ENCODE measurements at regions not wholly inside any gene's neighbourhood (a gene's known extent, or its start where the extent isn't known, plus 50 kb on each side); places are given as distances from the start of the nearest gene placed in this dataset.

GRCh38 chr9:99437145-99437544 lies 215.1 kb downstream of the SEC61B start:
- no peak for TF ChIP-seq POLR2AphosphoS5 (IDR thresholded peaks at IDR 0.05)
- no peak for DNase-seq
- intact Hi-C loops (cut with DNase I): no loop called here
- WGBS, 2 donors: 78 to 89% methylated on average over 3 of the region's 3 CpGs
- no peaks in the 10 kb centered on the region for H3K4me1 ChIP-seq
- no peak overlapping the region for H3K27ac ChIP-seq
- H3K36me3 ChIP-seq: no peaks in the 10 kb centered on the region
- H3K9me3 ChIP-seq: no peaks in the 10 kb centered on the region
- no peaks in the 10 kb centered on the region for H3K27me3 ChIP-seq
- no peak overlapping the region for H3K4me3 ChIP-seq

GRCh38 chr9:99438596-99438995 lies 216.5 kb downstream of the SEC61B start:
- 97 to 98% methylated on average over 2 of the region's 2 CpGs for WGBS, 2 donors
- no peaks in the 10 kb centered on the region for H3K27me3 ChIP-seq
- H3K9me3 ChIP-seq: no peaks in the 10 kb centered on the region
- H3K4me1 ChIP-seq: no peaks in the 10 kb centered on the region
- no peak overlapping the region for H3K27ac ChIP-seq
- intact Hi-C loops (cut with DNase I): no loop called here
- no peak overlapping the region for H3K4me3 ChIP-seq
- no peak for DNase-seq
- H3K36me3 ChIP-seq: no peaks in the 10 kb centered on the region
- TF ChIP-seq POLR2A (IDR thresholded peaks at IDR 0.05) (no peak), EP300 (IDR thresholded peaks at IDR 0.05) (no peak), POLR2AphosphoS5 (IDR thresholded peaks at IDR 0.05) (no peak), CTCF (IDR thresholded peaks at IDR 0.05) (no peak)

GRCh38 chr9:99441829-99442228 lies 219.7 kb downstream of the SEC61B start:
- TF ChIP-seq POLR2A (IDR thresholded peaks at IDR 0.05): no peak
- TF ChIP-seq EP300 (IDR thresholded peaks at IDR 0.05): no peak
- no peak for TF ChIP-seq CTCF (IDR thresholded peaks at IDR 0.05)
- TF ChIP-seq POLR2AphosphoS5 (IDR thresholded peaks at IDR 0.05): no peak
- H3K36me3 ChIP-seq: no peaks in the 10 kb centered on the region
- no peak for DNase-seq
- no peaks in the 10 kb centered on the region for H3K27me3 ChIP-seq
- intact Hi-C loops (cut with DNase I): no loop called here
- peaks cover 0 to 13% (median 9%) of the 10 kb centered on the region in 4 donors for H3K4me1 ChIP-seq
- H3K9me3 ChIP-seq: no peaks in the 10 kb centered on the region
- H3K4me3 ChIP-seq: no peak overlapping the region
- no peak overlapping the region for H3K27ac ChIP-seq

- no peak for DNase-seq
- intact Hi-C loops (cut with DNase I): no loop called here
- 78 to 82% methylated on average over 4 of the region's 4 CpGs for WGBS, 2 donors
- Histone ChIP-seq H3K9me3 (no peaks in the 10 kb centered on the region), H3K36me3 (no peaks in the 10 kb centered on the region), H3K27ac (peak overlapping the region in 3 of 4 donors; percentile 29 to 56 (median 46)), H3K4me1 (peaks cover 0 to 13% (median 9%) of the 10 kb centered on the region in 4 donors), H3K4me3 (no peak overlapping the region), H3K27me3 (no peaks in the 10 kb centered on the region)
- TF ChIP-seq CTCF (IDR thresholded peaks at IDR 0.05) (no peak), POLR2AphosphoS5 (IDR thresholded peaks at IDR 0.05) (peak in 1 of 4 donors; percentile 2), POLR2A (IDR thresholded peaks at IDR 0.05) (no peak)
Observed at GRCh38 chr9:99445371-99445891, 223.3 kb downstream of the SEC61B start.

- Histone ChIP-seq H3K4me3 (no peak overlapping the region), H3K27me3 (no peaks in the 10 kb centered on the region), H3K36me3 (no peaks in the 10 kb centered on the region), H3K27ac (peak overlapping the region in 3 of 4 donors; percentile 29 to 56 (median 46)), H3K9me3 (no peaks in the 10 kb centered on the region), H3K4me1 (peaks cover 0 to 17% (median 9%) of the 10 kb centered on the region in 4 donors)
- intact Hi-C loops (cut with DNase I): no loop called here
- no peak for TF ChIP-seq EP300 (IDR thresholded peaks at IDR 0.05)
- TF ChIP-seq POLR2AphosphoS5 (IDR thresholded peaks at IDR 0.05): no peak
- no peak for TF ChIP-seq CTCF (IDR thresholded peaks at IDR 0.05)
- no peak for TF ChIP-seq POLR2A (IDR thresholded peaks at IDR 0.05)
- WGBS, 2 donors: 82 to 88% methylated on average over 4 of the region's 4 CpGs
- DNase-seq: no peak
Observed at GRCh38 chr9:99445920-99446319, 223.8 kb downstream of the SEC61B start.
